Hepatocyte (in vitro differentiated cells): ENCODE measurements at regions not wholly inside any gene's neighbourhood (a gene's known extent, or its start where the extent isn't known, plus 50 kb on each side); places are given as distances from the start of the nearest gene placed in this dataset.

Source experiments
- DNase-seq: peaks from one replicate; pipeline ENCODE4 v3.0.0-alpha.2; 2016; ENCODE audit warnings: low spot score
- H2AFZ ChIP-seq: fragments of 200-600 bp; sonication (generic); 2 replicates; pipeline ENCODE4 v1.6.0; 2016; ENCODE audit warnings: antibody characterized with exemption, mild to moderate bottlenecking
- H3K27ac ChIP-seq: fragments of 200-600 bp; sonication (generic); 2 replicates; pipeline ENCODE4 v1.5.1; 2016; ENCODE audit warnings: mild to moderate bottlenecking
- H3K27me3 ChIP-seq: fragments of 200-600 bp; sonication (generic); 2 replicates; pipeline ENCODE4 v1.6.1; 2016
- H3K36me3 ChIP-seq: fragments of 200-600 bp; sonication (generic); replicated peaks from 2 replicates; pipeline ENCODE4 v1.5.1; 2016; ENCODE audit warnings: low read depth; ENCODE audit not compliant: insufficient read depth
- H3K4me1 ChIP-seq: fragments of 200-600 bp; sonication (generic); 2 replicates; pipeline ENCODE4 v1.5.1; 2016; ENCODE audit warnings: mild to moderate bottlenecking, moderate library complexity; ENCODE audit not compliant: insufficient read depth
- H3K4me2 ChIP-seq: fragments of 200-600 bp; sonication (generic); 2 replicates; pipeline ENCODE4 v1.6.0; 2016
- H3K4me3 ChIP-seq: fragments of 200-600 bp; sonication (generic); 2 replicates; pipeline ENCODE4 v1.5.1; 2016; ENCODE audit warnings: mild to moderate bottlenecking
- H3K79me2 ChIP-seq: fragments of 200-600 bp; sonication (generic); 2 replicates; pipeline ENCODE4 v1.6.0; 2017; ENCODE audit warnings: mild to moderate bottlenecking
- H3K9me2 ChIP-seq: fragments of 200-600 bp; sonication (generic); replicated peaks from 2 replicates; pipeline ENCODE4 v1.6.0; 2017; ENCODE audit warnings: mild to moderate bottlenecking; ENCODE audit not compliant: insufficient read depth
- H3K9me3 ChIP-seq: fragments of 200-600 bp; sonication (generic); 2 replicates; pipeline ENCODE4 v1.5.1; 2016; ENCODE audit warnings: low read depth, mild to moderate bottlenecking
- H4K20me1 ChIP-seq: fragments of 200-600 bp; sonication (generic); 2 replicates; pipeline ENCODE4 v1.6.0; 2016; ENCODE audit warnings: mild to moderate bottlenecking; ENCODE audit not compliant: insufficient read depth, poor library complexity, severe bottlenecking
- CTCF ChIP-seq: fragments of 200-600 bp; sonication (generic); IDR thresholded peaks from 2 replicates; pipeline ENCODE4 v1.5.1; 2016; ENCODE audit warnings: antibody characterized with exemption, mild to moderate bottlenecking; ENCODE audit not compliant: poor library complexity
- EZH2 ChIP-seq: fragments of 200-600 bp; sonication (generic); IDR thresholded peaks from 2 replicates; pipeline ENCODE4 v1.6.1; 2016; ENCODE audit warnings: antibody characterized with exemption, mild to moderate bottlenecking, borderline replicate concordance
- EZH2phosphoT487 ChIP-seq: fragments of 200-600 bp; sonication (generic); IDR thresholded peaks from one replicate; pipeline ENCODE4 v1.6.1; 2018; ENCODE audit warnings: antibody characterized with exemption, mild to moderate bottlenecking, low read depth, moderate library complexity; ENCODE audit not compliant: unreplicated experiment, severe bottlenecking
- WGBS: methylation state at CpG from one replicate; pipeline ENCODE4 v1.1.6; 2016; ENCODE audit warnings: low lambda C conversion rate; ENCODE audit errors: missing lambda C conversion rate; 5-methylcytosine and 5-hydroxymethylcytosine counted together

GRCh38 chr9:18396102-18396728, 77.7 kb upstream of the ADAMTSL1 start:
- TF ChIP-seq CTCF (peak; percentile 19), EZH2 (no peak), EZH2phosphoT487 (no peak)

GRCh38 chr9:18397076-18397475, 76.9 kb upstream of the ADAMTSL1 start:
- Histone ChIP-seq H2AFZ (no peak overlapping the region), H3K4me2 (no peak overlapping the region), H3K4me3 (no peak overlapping the region), H3K27ac (no peak overlapping the region), H4K20me1 (no peaks in the 10 kb centered on the region), H3K4me1 (no peaks in the 10 kb centered on the region), H3K79me2 (no peaks in the 10 kb centered on the region), H3K9me3 (no peaks in the 10 kb centered on the region), H3K36me3 (no peaks in the 10 kb centered on the region), H3K27me3 (no peaks in the 10 kb centered on the region), H3K9me2 (no peaks in the 10 kb centered on the region)
- 88% methylated on average over 2 of the region's 2 CpGs for WGBS
- no peak for TF ChIP-seq EZH2phosphoT487
- TF ChIP-seq EZH2 = no peak
- TF ChIP-seq CTCF = no peak
- no peak for DNase-seq

More at GRCh38 chr9:18396102-18396728, 77.7 kb upstream of the ADAMTSL1 start:
- Histone ChIP-seq H3K4me1 (no peaks in the 10 kb centered on the region), H4K20me1 (no peaks in the 10 kb centered on the region), H3K9me2 (no peaks in the 10 kb centered on the region), H3K9me3 (no peaks in the 10 kb centered on the region), H3K79me2 (no peaks in the 10 kb centered on the region), H3K4me3 (no peak overlapping the region), H3K36me3 (no peaks in the 10 kb centered on the region), H2AFZ (no peak overlapping the region), H3K27me3 (no peaks in the 10 kb centered on the region), H3K4me2 (no peak overlapping the region), H3K27ac (no peak overlapping the region)
- no peak for DNase-seq

- Histone ChIP-seq H3K36me3 (no peaks in the 10 kb centered on the region), H3K4me1 (no peaks in the 10 kb centered on the region), H4K20me1 (no peaks in the 10 kb centered on the region), H3K27ac (no peak overlapping the region), H3K4me3 (no peak overlapping the region), H2AFZ (no peak overlapping the region), H3K79me2 (no peaks in the 10 kb centered on the region), H3K4me2 (no peak overlapping the region), H3K9me2 (no peaks in the 10 kb centered on the region), H3K27me3 (no peaks in the 10 kb centered on the region), H3K9me3 (no peaks in the 10 kb centered on the region)
- TF ChIP-seq EZH2 = no peak
- no peak for TF ChIP-seq EZH2phosphoT487
- WGBS = 97% methylated on average over 1 of the region's 1 CpG
- no peak for DNase-seq
Measured at GRCh38 chr9:18398038-18398437, 75.9 kb upstream of the ADAMTSL1 start.

GRCh38 chr9:18404434-18405029, 69.4 kb upstream of the ADAMTSL1 start:
- Histone ChIP-seq H3K4me2 (no peak overlapping the region), H3K9me2 (no peaks in the 10 kb centered on the region), H3K4me1 (no peaks in the 10 kb centered on the region), H4K20me1 (no peaks in the 10 kb centered on the region), H3K27me3 (no peaks in the 10 kb centered on the region), H2AFZ (no peak overlapping the region), H3K4me3 (no peak overlapping the region), H3K36me3 (no peaks in the 10 kb centered on the region), H3K79me2 (no peaks in the 10 kb centered on the region), H3K9me3 (no peaks in the 10 kb centered on the region), H3K27ac (no peak overlapping the region)
- TF ChIP-seq CTCF (no peak), EZH2 (no peak), EZH2phosphoT487 (no peak)
- DNase-seq = no peak
- 85% methylated on average over 3 of the region's 3 CpGs for WGBS
